Loucy (cell line): ENCODE measurements at regions not wholly inside any gene's neighbourhood (a gene's known extent, or its start where the extent isn't known, plus 50 kb on each side); places are given as distances from the start of the nearest gene placed in this dataset.

Experiments
- H2AFZ ChIP-seq: fragments of 200-600 bp; sonication (generic); 2 replicates; pipeline ENCODE4 v1.6.0; 2016; ENCODE audit warnings: antibody characterized with exemption, mild to moderate bottlenecking, low read length, moderate library complexity
- H3F3A ChIP-seq: fragments of 200-600 bp; 2 replicates; pipeline ENCODE4 v1.6.0; 2016; ENCODE audit warnings: antibody characterized with exemption, low read depth, mild to moderate bottlenecking
- H3K27me3 ChIP-seq: fragments of 200-600 bp; sonication (generic); 2 replicates; pipeline ENCODE4 v1.6.1; 2014; ENCODE audit warnings: low read length, mild to moderate bottlenecking; ENCODE audit not compliant: insufficient read depth, poor library complexity, severe bottlenecking
- H3K36me3 ChIP-seq: fragments of 200-600 bp; sonication (generic); 2 replicates; pipeline ENCODE4 v1.6.1; 2016; ENCODE audit warnings: low read length; ENCODE audit not compliant: insufficient read depth
- H3K4me1 ChIP-seq: fragments of 200-600 bp; sonication (generic); 2 replicates; pipeline ENCODE4 v1.5.1; 2014; ENCODE audit warnings: low read length, mild to moderate bottlenecking; ENCODE audit not compliant: insufficient read depth, poor library complexity, severe bottlenecking
- H3K4me2 ChIP-seq: fragments of 200-600 bp; sonication (generic); 2 replicates; pipeline ENCODE4 v1.6.0; 2014; ENCODE audit warnings: antibody characterized with exemption, low read length, low read depth, mild to moderate bottlenecking; ENCODE audit not compliant: poor library complexity, severe bottlenecking
- H3K4me3 ChIP-seq: fragments of 200-600 bp; sonication (generic); 2 replicates; pipeline ENCODE4 v1.5.1; 2014; ENCODE audit warnings: low read length, mild to moderate bottlenecking, mixed read lengths; ENCODE audit not compliant: poor library complexity, severe bottlenecking
- H3K79me2 ChIP-seq: fragments of 200-600 bp; sonication (generic); 2 replicates; pipeline ENCODE4 v1.6.1; 2014; ENCODE audit warnings: low read length; ENCODE audit not compliant: insufficient read depth
- H3K9ac ChIP-seq: fragments of 200-600 bp; sonication (generic); 2 replicates; pipeline ENCODE4 v1.6.0; 2014; ENCODE audit warnings: mild to moderate bottlenecking, low read depth, low read length, moderate library complexity; ENCODE audit not compliant: poor library complexity, severe bottlenecking
- H3K9me2 ChIP-seq: fragments of 200-600 bp; sonication (generic); replicated peaks from 2 replicates; pipeline ENCODE4 v1.6.1; 2016; ENCODE audit warnings: low read depth, low read length, mixed read lengths
- H3K9me3 ChIP-seq: fragments of 200-600 bp; sonication (generic); 2 replicates; pipeline ENCODE4 v1.6.1; 2014; ENCODE audit warnings: mild to moderate bottlenecking, antibody characterized with exemption, low read length, low read depth; ENCODE audit not compliant: insufficient read depth
- H4K20me1 ChIP-seq: fragments of 200-600 bp; sonication (generic); 2 replicates; pipeline ENCODE4 v1.6.0; 2014; ENCODE audit warnings: antibody characterized with exemption, low read length, mild to moderate bottlenecking; ENCODE audit not compliant: insufficient read depth, poor library complexity, severe bottlenecking
- EZH2phosphoT487 ChIP-seq: fragments of 200-600 bp; IDR thresholded peaks from 2 replicates; pipeline ENCODE4 v1.6.1; 2018; ENCODE audit warnings: antibody characterized with exemption, mild to moderate bottlenecking, moderate library complexity, borderline replicate concordance
- TF ChIP-seq, protein P1 (sequence below): fragments of 200-600 bp; sonication (generic); conservative IDR thresholded peaks from 2 replicates; pipeline ENCODE4 v1.5.1; 2014; ENCODE audit warnings: mild to moderate bottlenecking, antibody characterized with exemption, low read length

DNA sequence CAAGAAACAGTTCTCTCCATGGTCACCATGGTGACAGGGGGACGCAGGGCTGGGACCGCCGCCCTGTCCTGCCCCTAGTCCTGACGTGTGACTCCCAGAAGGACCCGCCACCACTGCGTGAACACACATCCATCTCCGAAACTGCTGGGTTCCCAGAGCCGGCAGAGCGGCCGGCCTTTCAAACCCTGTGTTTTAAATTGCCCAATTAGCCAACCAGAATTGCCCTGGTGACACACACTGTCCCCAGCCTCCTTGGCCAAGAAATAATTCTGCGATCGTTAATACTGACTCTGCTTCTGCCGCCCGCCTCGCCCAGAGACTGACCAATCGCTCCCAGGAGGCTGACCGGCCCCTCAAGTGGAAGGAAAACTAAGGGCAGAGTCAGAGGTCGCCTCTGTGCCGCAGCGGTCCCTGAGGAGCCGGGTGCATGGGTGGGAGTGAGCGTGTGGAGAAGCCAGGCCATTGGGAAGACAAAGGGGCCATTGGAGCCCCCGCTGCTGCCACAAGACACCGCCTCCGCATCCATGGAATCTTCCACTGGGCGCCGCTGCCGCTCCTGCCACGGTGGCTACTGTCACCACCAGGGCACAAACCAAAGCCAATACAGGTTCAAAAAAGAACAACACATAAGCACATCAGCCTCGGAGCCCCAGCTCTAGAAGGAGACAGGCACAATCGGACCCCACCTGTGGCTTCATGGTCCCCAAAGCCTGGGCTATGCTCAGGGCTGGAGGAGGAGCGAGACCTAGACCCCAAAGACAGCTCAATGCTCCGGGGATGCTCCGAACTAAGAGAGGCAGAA, 273.2 kb downstream of the NPHP4 start:
- no peak overlapping the region for H3K4me2 ChIP-seq
- no peaks in the 10 kb centered on the region for H3K36me3 ChIP-seq
- H3K4me3 ChIP-seq = no peak overlapping the region
- H3K4me1 ChIP-seq = no peaks in the 10 kb centered on the region
- TF ChIP-seq, protein P1, sequence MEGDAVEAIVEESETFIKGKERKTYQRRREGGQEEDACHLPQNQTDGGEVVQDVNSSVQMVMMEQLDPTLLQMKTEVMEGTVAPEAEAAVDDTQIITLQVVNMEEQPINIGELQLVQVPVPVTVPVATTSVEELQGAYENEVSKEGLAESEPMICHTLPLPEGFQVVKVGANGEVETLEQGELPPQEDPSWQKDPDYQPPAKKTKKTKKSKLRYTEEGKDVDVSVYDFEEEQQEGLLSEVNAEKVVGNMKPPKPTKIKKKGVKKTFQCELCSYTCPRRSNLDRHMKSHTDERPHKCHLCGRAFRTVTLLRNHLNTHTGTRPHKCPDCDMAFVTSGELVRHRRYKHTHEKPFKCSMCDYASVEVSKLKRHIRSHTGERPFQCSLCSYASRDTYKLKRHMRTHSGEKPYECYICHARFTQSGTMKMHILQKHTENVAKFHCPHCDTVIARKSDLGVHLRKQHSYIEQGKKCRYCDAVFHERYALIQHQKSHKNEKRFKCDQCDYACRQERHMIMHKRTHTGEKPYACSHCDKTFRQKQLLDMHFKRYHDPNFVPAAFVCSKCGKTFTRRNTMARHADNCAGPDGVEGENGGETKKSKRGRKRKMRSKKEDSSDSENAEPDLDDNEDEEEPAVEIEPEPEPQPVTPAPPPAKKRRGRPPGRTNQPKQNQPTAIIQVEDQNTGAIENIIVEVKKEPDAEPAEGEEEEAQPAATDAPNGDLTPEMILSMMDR = no peak
- no peak for TF ChIP-seq EZH2phosphoT487
- H3K9me3 ChIP-seq = peaks cover 9% of the 10 kb centered on the region; the same call in 1 of the 2 replicates
- no peak overlapping the region for H2AFZ ChIP-seq
- no peaks in the 10 kb centered on the region for H3K9me2 ChIP-seq
- no peaks in the 10 kb centered on the region for H4K20me1 ChIP-seq
- H3K79me2 ChIP-seq = no peaks in the 10 kb centered on the region
- H3F3A ChIP-seq = no peaks in the 10 kb centered on the region
- H3K9ac ChIP-seq = no peak overlapping the region
- no peaks in the 10 kb centered on the region for H3K27me3 ChIP-seq

- Histone ChIP-seq H4K20me1 (no peaks in the 10 kb centered on the region), H3K4me3 (no peak overlapping the region), H3K4me2 (no peak overlapping the region), H3F3A (no peaks in the 10 kb centered on the region), H3K4me1 (no peaks in the 10 kb centered on the region), H2AFZ (no peak overlapping the region), H3K36me3 (no peaks in the 10 kb centered on the region), H3K9ac (no peak overlapping the region), H3K9me3 (peaks cover 9% of the 10 kb centered on the region; the same call in 1 of the 2 replicates), H3K9me2 (no peaks in the 10 kb centered on the region), H3K27me3 (no peaks in the 10 kb centered on the region), H3K79me2 (no peaks in the 10 kb centered on the region)
- TF ChIP-seq EZH2phosphoT487 = no peak
- TF ChIP-seq, protein P1 = no peak
These were observed 275.1 kb downstream of the NPHP4 start for GRCh38 chr1:5717031-5717682.

- H3K4me3 ChIP-seq = no peak overlapping the region
- TF ChIP-seq, protein P1 = no peak
- no peak for TF ChIP-seq EZH2phosphoT487
- no peaks in the 10 kb centered on the region for H3K4me1 ChIP-seq
- no peaks in the 10 kb centered on the region for H3K36me3 ChIP-seq
- no peak overlapping the region for H3K4me2 ChIP-seq
- H3K9me2 ChIP-seq = no peaks in the 10 kb centered on the region
- H3F3A ChIP-seq = no peaks in the 10 kb centered on the region
- peaks cover 9% of the 10 kb centered on the region; the same call in 1 of the 2 replicates for H3K9me3 ChIP-seq
- H4K20me1 ChIP-seq = no peaks in the 10 kb centered on the region
- H3K9ac ChIP-seq = no peak overlapping the region
- H3K27me3 ChIP-seq = no peaks in the 10 kb centered on the region
- no peaks in the 10 kb centered on the region for H3K79me2 ChIP-seq
- H2AFZ ChIP-seq = no peak overlapping the region
These were observed 276.1 kb downstream of the NPHP4 start for GRCh38 chr1:5716126-5716525.
